ENCODE measurements at regions not wholly inside any gene's neighbourhood (a gene's known extent, or its start where the extent isn't known, plus 50 kb on each side); places are given as distances from the start of the nearest gene placed in this dataset.

- TF ChIP-seq CTCF (IDR thresholded peaks at IDR 0.05; ENCODE audit: low read depth, low read length, missing control alignments): no peak
- no peak for DNase-seq (ENCODE audit: low read depth)
- H3K4me3 ChIP-seq (ENCODE audit: low read depth, low read length): no peak overlapping the region
Measured at GRCh38 chr2:14713248-14713647, 80.7 kb downstream of the LRATD1 start.

- no peak for TF ChIP-seq CTCF (IDR thresholded peaks at IDR 0.05; ENCODE audit: low read depth, low read length, missing control alignments)
- DNase-seq (ENCODE audit: low read depth): no peak
- no peak overlapping the region for H3K4me3 ChIP-seq (ENCODE audit: low read depth, low read length)
Measured at GRCh38 chr2:14715600-14715999, 83.1 kb downstream of the LRATD1 start.

- no peak for TF ChIP-seq CTCF (IDR thresholded peaks at IDR 0.05; ENCODE audit: low read depth, low read length, missing control alignments)
Measured at GRCh38 chr2:14716319-14716718, 83.8 kb downstream of the LRATD1 start.

GRCh38 chr2:14717131-14717530 is 84.6 kb downstream of the LRATD1 start:
- TF ChIP-seq CTCF (IDR thresholded peaks at IDR 0.05; ENCODE audit: low read depth, low read length, missing control alignments): no peak
- no peak overlapping the region for H3K4me3 ChIP-seq (ENCODE audit: low read depth, low read length)
- DNase-seq (ENCODE audit: low read depth): no peak

More at GRCh38 chr2:14716319-14716718, 83.8 kb downstream of the LRATD1 start:
- H3K4me3 ChIP-seq (ENCODE audit: low read depth, low read length): no peak overlapping the region
- DNase-seq (ENCODE audit: low read depth): no peak

GRCh38 chr2:14720319-14720718 is 87.8 kb downstream of the LRATD1 start:
- no peak for DNase-seq (ENCODE audit: low read depth)
- H3K4me3 ChIP-seq (ENCODE audit: low read depth, low read length): no peak overlapping the region
- no peak for TF ChIP-seq CTCF (IDR thresholded peaks at IDR 0.05; ENCODE audit: low read depth, low read length, missing control alignments)

- H3K4me3 ChIP-seq (ENCODE audit: low read depth, low read length): no peak overlapping the region
- TF ChIP-seq CTCF (IDR thresholded peaks at IDR 0.05; ENCODE audit: low read depth, low read length, missing control alignments): no peak
- no peak for DNase-seq (ENCODE audit: low read depth)
Measured at GRCh38 chr2:14720739-14721138, 88.2 kb downstream of the LRATD1 start.

GRCh38 chr2:14722904-14723570 is 90.5 kb downstream of the LRATD1 start:
- no peak for TF ChIP-seq CTCF (IDR thresholded peaks at IDR 0.05; ENCODE audit: low read depth, low read length, missing control alignments)
- DNase-seq (ENCODE audit: low read depth): no peak
- H3K4me3 ChIP-seq (ENCODE audit: low read depth, low read length): no peak overlapping the region
